HepG2 (cell line): ENCODE measurements at regions not wholly inside any gene's neighbourhood (a gene's known extent, or its start where the extent isn't known, plus 50 kb on each side); places are given as distances from the start of the nearest gene placed in this dataset.

Experiments
- ATAC-seq: fragments of 200-7000 bp; cut with Tn5 transposase; 3 replicates; pipeline ENCODE4 v1.9.1; 2020; ENCODE audit warnings: mild to moderate bottlenecking, moderate library complexity
- BruUV-seq: library from RNA; stranded (reverse); fragments of 400-500 nt; replicated peaks from 2 replicates; lab custom pipeline; 2021; lab: Mats Ljungman, UMichigan
- CTCF ChIA-PET: fragments of 300-600 bp; formaldehyde crosslinking; extraction: SDS; loops from one replicate; lab custom pipeline; 2021; ENCODE audit warnings: low total read pairs, inconsistent platforms, low intra/inter-chr PET ratio; lab: Yijun Ruan, JAX
- POLR2A ChIA-PET: fragments of 350-600 bp; sonication (Branson Sonifier 250); formaldehyde crosslinking; loops from one replicate; lab custom pipeline; 2020; ENCODE audit warnings: antibody characterized with exemption, inconsistent platforms; lab: Yijun Ruan, JAX
- DNase-seq: peaks from one replicate; pipeline ENCODE4 v3.0.0-alpha.2; 2015; ENCODE audit warnings: low spot score
- FAIRE-seq: peaks from 3 replicates; lab custom pipeline; 2011; peaks lifted over from hg19 to GRCh38; lab: Jason Lieb, UNC
- H2AFZ ChIP-seq: one replicate; pipeline ENCODE4 v1.6.1; 2011; ENCODE audit warnings: low read length, inconsistent platforms
- H3K27ac ChIP-seq: fragments of 300-600 bp; 3 replicates; pipeline ENCODE4 v1.8.0; 2011; ENCODE audit warnings: mixed run types, mild to moderate bottlenecking, mixed read lengths, low read length, inconsistent platforms; ENCODE audit not compliant: insufficient read depth; ENCODE audit errors: extremely low read length
- H3K27me3 ChIP-seq, 2 experiments: fragments of 200-600 bp in 1 of 2; 2 replicates in 1 of 2; 3 replicates in 1 of 2; pipeline versions ENCODE4 v1.6.0 to v1.8.0; 2011; ENCODE audit warnings: low read length in 2 of 2, mild to moderate bottlenecking in 2 of 2, moderate library complexity in 2 of 2, inconsistent platforms in 1 of 2; ENCODE audit not compliant: insufficient read depth in 2 of 2, control insufficient read depth in 1 of 2
- H3K36me3 ChIP-seq, 2 experiments: fragments of 200-600 bp in 1 of 2; replicated peaks in 1 of 2; 2 replicates in 1 of 2; 3 replicates in 1 of 2; pipeline versions ENCODE4 v1.5.1 to v1.8.0; 2011; ENCODE audit warnings: low read length in 2 of 2, inconsistent platforms in 1 of 2; ENCODE audit not compliant: insufficient read depth in 2 of 2, control insufficient read depth in 1 of 2
- H3K4me1 ChIP-seq: 2 replicates; pipeline ENCODE4 v1.5.1; 2012; ENCODE audit warnings: low read length, inconsistent platforms; ENCODE audit not compliant: insufficient read depth
- H3K4me2 ChIP-seq: 2 replicates; pipeline ENCODE4 v1.6.0; 2011; ENCODE audit warnings: low read depth, low read length, inconsistent platforms
- H3K4me3 ChIP-seq, 3 experiments: fragments of 200-600 bp in 1 of 3; sonication (generic), shearing (Covaris generic) in 1 of 3; replicated peaks in 1 of 3; 2 replicates each; pipeline ENCODE4 v1.5.1; 2011 to 2016; ENCODE audit warnings: low read length in 3 of 3, inconsistent platforms in 2 of 3, low read depth in 2 of 3, mild to moderate bottlenecking in 2 of 3, control low read depth in 1 of 3, mixed read lengths in 1 of 3; ENCODE audit not compliant: insufficient read depth in 1 of 3
- H3K79me2 ChIP-seq: one replicate; pipeline ENCODE4 v1.6.1; 2011; ENCODE audit warnings: low read length, inconsistent platforms; ENCODE audit not compliant: insufficient read depth
- H3K9ac ChIP-seq: 2 replicates; pipeline ENCODE4 v1.6.0; 2011; ENCODE audit warnings: mild to moderate bottlenecking, low read depth, low read length, inconsistent platforms; ENCODE audit not compliant: insufficient read depth
- H3K9me3 ChIP-seq: 2 replicates; pipeline ENCODE4 v1.5.1; 2012; ENCODE audit warnings: mild to moderate bottlenecking, low read length
- H4K20me1 ChIP-seq: 2 replicates; pipeline ENCODE4 v1.6.0; 2011; ENCODE audit warnings: inconsistent platforms, mild to moderate bottlenecking, low read length, moderate library complexity; ENCODE audit not compliant: insufficient read depth
- ELF3 ChIP-seq: IDR thresholded peaks from 2 replicates; pipeline ENCODE4 v1.6.1; 2016; ENCODE audit warnings: missing genetic modification reagents, missing compliant biosample characterization
- NFIC ChIP-seq: IDR thresholded peaks from 2 replicates; pipeline ENCODE4 v1.6.1; 2012; ENCODE audit warnings: mild to moderate bottlenecking, low read length, inconsistent platforms
- PHB2 ChIP-seq: fragments of 450-650 bp; IDR thresholded peaks from 2 replicates; pipeline ENCODE4 v1.6.1; 2018; ENCODE audit not compliant: partially characterized antibody
- RNF2 ChIP-seq: fragments of 450-650 bp; conservative IDR thresholded peaks from 2 replicates; pipeline ENCODE4 v1.6.1; 2016; ENCODE audit warnings: low read depth
- TEF ChIP-seq: sonication (generic); formaldehyde crosslinking; IDR thresholded peaks from 2 replicates; pipeline ENCODE4 v1.5.0; 2020; ENCODE audit warnings: missing genetic modification reagents
- ZBTB1 ChIP-seq: sonication (generic); formaldehyde crosslinking; IDR thresholded peaks from 2 replicates; pipeline ENCODE4 v1.4.0; 2020; ENCODE audit warnings: missing genetic modification reagents, borderline replicate concordance
- ZBTB25 ChIP-seq: IDR thresholded peaks from 2 replicates; pipeline ENCODE4 v1.6.1; 2018; ENCODE audit warnings: missing genetic modification reagents
- ZNF335 ChIP-seq: sonication (generic); formaldehyde crosslinking; IDR thresholded peaks from 2 replicates; pipeline ENCODE4 v1.4.0; 2020; ENCODE audit warnings: missing genetic modification reagents
- ZNF589 ChIP-seq: sonication (generic); formaldehyde crosslinking; conservative IDR thresholded peaks from 2 replicates; pipeline ENCODE4 v1.8.0; 2022; ENCODE audit warnings: mild to moderate bottlenecking, moderate library complexity, missing genetic modification reagents
- ZNF773 ChIP-seq: sonication (generic); formaldehyde crosslinking; IDR thresholded peaks from 2 replicates; pipeline ENCODE4 v1.4.0; 2020; ENCODE audit warnings: missing genetic modification reagents, borderline replicate concordance
- WGBS: methylation state at CpG from one replicate; pipeline ENCODE4 v1.1.6; 2017; ENCODE audit warnings: low lambda C conversion rate; 5-methylcytosine and 5-hydroxymethylcytosine counted together
- in situ Hi-C: cut with HindIII; loops from 2 replicates; pipeline ENCODE4 v1.10.0; 2017; ENCODE audit warnings: low pct_unique_long_range_greater_than_20kb; ENCODE audit not compliant: extremely low pct_ligation_motif_present
- intact Hi-C: fragments of 100-400 bp; cut with micrococcal nuclease; formaldehyde crosslinking; loops from one replicate; pipeline ENCODE4 v1.10.0; 2022; ENCODE audit not compliant: unreplicated experiment

- TF ChIP-seq ZNF589 (CRISPR knock-in tag) (no peak), RNF2 (no peak), ZBTB1 (CRISPR knock-in tag) (no peak), TEF (CRISPR knock-in tag) (no peak), ZBTB25 (CRISPR knock-in tag) (no peak), ZNF335 (CRISPR knock-in tag) (no peak), NFIC (no peak), PHB2 (no peak), ELF3 (CRISPR knock-in tag) (no peak), ZNF773 (CRISPR knock-in tag) (no peak)
- POLR2A ChIA-PET, result no interaction called here
- H3K36me3 ChIP-seq, result no peaks in the 10 kb centered on the region
- no peak overlapping the region for H3K9ac ChIP-seq
- FAIRE-seq (no peak), DNase-seq (no peak), ATAC-seq (no peak)
- no peaks in the 10 kb centered on the region for H3K9me3 ChIP-seq
- no peaks in the 10 kb centered on the region for H3K79me2 ChIP-seq
- in situ Hi-C loops, result no loop called here
- H3K4me2 ChIP-seq, result no peak overlapping the region
- no peaks in the 10 kb centered on the region for H3K4me1 ChIP-seq
- BruUV-seq, result no TSS peak
- no peak overlapping the region for H3K27ac ChIP-seq
- no peaks in the 10 kb centered on the region for H4K20me1 ChIP-seq
- H2AFZ ChIP-seq, result no peak overlapping the region
- 2% methylated on average over 6 of the region's 6 CpGs for WGBS
- intact Hi-C loops, result no loop called here
- H3K27me3 ChIP-seq, result no peaks in the 10 kb centered on the region
- CTCF ChIA-PET, result no interaction called here
- no peak overlapping the region for H3K4me3 ChIP-seq
Measured at GRCh38 chr3:146739203-146739671, 134.1 kb upstream of the PLSCR5 start.
